NCI-H345 treated with DMSO at 0.1 percent for 48 hours (cell line): ENCODE measurements at regions not wholly inside any gene's neighbourhood (a gene's known extent, or its start where the extent isn't known, plus 50 kb on each side); places are given as distances from the start of the nearest gene placed in this dataset.
"Not testable (repeated sequence)": the region's sequence is repeated elsewhere in the genome, so short reads cannot be mapped to it uniquely, and the experiment has no call there.

Experiments used
- DNase-seq: peaks from one replicate; lab custom pipeline; 2025; ENCODE audit not compliant: unreplicated experiment; lab: John Stamatoyannopoulos, UW

GRCh38 chr3:75434913-75435793 is 229.0 kb upstream of the FRG2C start:
- peak; percentile 86 for DNase-seq

- peak; percentile 59 for DNase-seq
These were observed 228.2 kb upstream of the FRG2C start for GRCh38 chr3:75435794-75436400.

GRCh38 chr3:75440986-75441385 is 223.1 kb upstream of the FRG2C start:
- not testable (repeated sequence) for DNase-seq

GRCh38 chr3:75444634-75445033 is 219.5 kb upstream of the FRG2C start:
- not testable (repeated sequence) for DNase-seq

GRCh38 chr3:75445234-75445633 is 218.9 kb upstream of the FRG2C start:
- DNase-seq = not testable (repeated sequence)

GRCh38 chr3:75446948-75447347 is 217.2 kb upstream of the FRG2C start:
- not testable (repeated sequence) for DNase-seq

GRCh38 chr3:75453328-75453727 is 210.8 kb upstream of the FRG2C start:
- DNase-seq = peak; percentile 64

GRCh38 chr3:75453839-75454238 is 210.3 kb upstream of the FRG2C start:
- not testable (repeated sequence) for DNase-seq

GRCh38 chr3:75474530-75474929 is 189.6 kb upstream of the FRG2C start:
- DNase-seq = not testable (repeated sequence)

GRCh38 chr3:75496600-75496999 is 167.5 kb upstream of the FRG2C start:
- not testable (repeated sequence) for DNase-seq

GRCh38 chr3:75500357-75500756 is 163.8 kb upstream of the FRG2C start:
- not testable (repeated sequence) for DNase-seq

- DNase-seq = not testable (repeated sequence)
These were observed 162.0 kb upstream of the FRG2C start for GRCh38 chr3:75502171-75502570.

- DNase-seq = not testable (repeated sequence)
These were observed 161.1 kb upstream of the FRG2C start for GRCh38 chr3:75502769-75503756.

GRCh38 chr3:75506603-75507002 is 157.5 kb upstream of the FRG2C start:
- DNase-seq = no peak

GRCh38 chr3:75507956-75508355 is 156.2 kb upstream of the FRG2C start:
- not testable (repeated sequence) for DNase-seq

- not testable (repeated sequence) for DNase-seq
These were observed 136.5 kb upstream of the FRG2C start for GRCh38 chr3:75527657-75528056.

GRCh38 chr3:75552095-75552494 is 112.0 kb upstream of the FRG2C start:
- DNase-seq = not testable (repeated sequence)

GRCh38 chr3:75564427-75564826 is 99.7 kb upstream of the FRG2C start:
- not testable (repeated sequence) for DNase-seq

- not testable (repeated sequence) for DNase-seq
These were observed 91.8 kb upstream of the FRG2C start for GRCh38 chr3:75572303-75572702.

GRCh38 chr3:75579091-75579490 is 85.0 kb upstream of the FRG2C start:
- not testable (repeated sequence) for DNase-seq

- not testable (repeated sequence) for DNase-seq
These were observed 84.6 kb upstream of the FRG2C start for GRCh38 chr3:75579536-75579935.
